ENCODE measurements at regions not wholly inside any gene's neighbourhood (a gene's known extent, or its start where the extent isn't known, plus 50 kb on each side); places are given as distances from the start of the nearest gene placed in this dataset.

- H3K9me3 ChIP-seq (ENCODE audit: control insufficient read depth, insufficient read depth, low read depth, low read length), result no peaks in the 10 kb centered on the region
- H3K4me3 ChIP-seq (ENCODE audit: low read depth in 2 of 2, low read length in 2 of 2), result no peak overlapping the region
- H3K36me3 ChIP-seq (ENCODE audit: control insufficient read depth, insufficient read depth, low read length), result no peaks in the 10 kb centered on the region
- no peak overlapping the region for H3K27ac ChIP-seq (ENCODE audit: low read length)
- H3K27me3 ChIP-seq (ENCODE audit: control insufficient read depth, insufficient read depth, low read length), result no peaks in the 10 kb centered on the region; the same call in 1 of the 2 replicates
- no TSS peak for BruUV-seq (replicated peaks)
- TF ChIP-seq TCF7L2 (IDR thresholded peaks at IDR 0.05; ENCODE audit: low read depth, low read length), result no peak
- no peak for TF ChIP-seq REST (IDR thresholded peaks at IDR 0.05; ENCODE audit: insufficient read depth in 1 of 2, low read depth in 2 of 2, low read length in 1 of 2)
- no peak for TF ChIP-seq CTCF (IDR thresholded peaks at IDR 0.05)
- no peak for TF ChIP-seq POLR2AphosphoS5 (IDR thresholded peaks at IDR 0.05; ENCODE audit: low read depth, low read length)
- TF ChIP-seq SIN3A (IDR thresholded peaks at IDR 0.05; ENCODE audit: borderline replicate concordance, insufficient read depth, low read depth, low read length), result no peak
- no peaks in the 10 kb centered on the region for H3K4me1 ChIP-seq (ENCODE audit: control insufficient read depth, insufficient read depth, low read length)
- POLR2A ChIA-PET, result no interaction called here
- intact Hi-C loops (cut with micrococcal nuclease; ENCODE audit: unreplicated experiment) (no loop called here), in situ Hi-C loops (cut with HindIII; ENCODE audit: low pct_unique_long_range_greater_than_20kb, low sequenced_read_pairs) (no loop called here)
- DNase-seq (ENCODE audit: low read depth, low spot score) (no peak), ATAC-seq (no peak)
- CTCF ChIA-PET, result interaction anchor here (0.7 kb wide), 1 partner anchor 17 kb away, joined by 3 read pairs; no protein-coding TSS in a partner anchor
Measured at GRCh38 chr2:65913813-65914212, 481.4 kb upstream of the SPRED2 start.

- POLR2A ChIA-PET, result no interaction called here
Measured at GRCh38 chr2:65901756-65902155, 469.4 kb upstream of the SPRED2 start.

More at GRCh38 chr2:65901756-65902155, 469.4 kb upstream of the SPRED2 start:
- in situ Hi-C loops (cut with HindIII; ENCODE audit: low pct_unique_long_range_greater_than_20kb, low sequenced_read_pairs) (no loop called here), intact Hi-C loops (cut with micrococcal nuclease; ENCODE audit: unreplicated experiment) (no loop called here)
- CTCF ChIA-PET, result no interaction called here
- Histone ChIP-seq H3K9me3 (ENCODE audit: control insufficient read depth, insufficient read depth, low read depth, low read length) (no peaks in the 10 kb centered on the region), H3K4me1 (ENCODE audit: control insufficient read depth, insufficient read depth, low read length) (no peaks in the 10 kb centered on the region), H3K27ac (ENCODE audit: low read length) (no peak overlapping the region), H3K36me3 (ENCODE audit: control insufficient read depth, insufficient read depth, low read length) (no peaks in the 10 kb centered on the region), H3K4me3 (ENCODE audit: low read depth in 2 of 2, low read length in 2 of 2) (no peak overlapping the region), H3K27me3 (ENCODE audit: control insufficient read depth, insufficient read depth, low read length) (no peaks in the 10 kb centered on the region; the same call in 1 of the 2 replicates)
- BruUV-seq (replicated peaks), result no TSS peak
- no peak for ATAC-seq
- DNase-seq (ENCODE audit: low read depth, low spot score), result no peak
- no peak for TF ChIP-seq CTCF (IDR thresholded peaks at IDR 0.05)
- no peak for TF ChIP-seq POLR2AphosphoS5 (IDR thresholded peaks at IDR 0.05; ENCODE audit: low read depth, low read length)
- no peak for TF ChIP-seq SIN3A (IDR thresholded peaks at IDR 0.05; ENCODE audit: borderline replicate concordance, insufficient read depth, low read depth, low read length)
- TF ChIP-seq REST (IDR thresholded peaks at IDR 0.05; ENCODE audit: insufficient read depth in 1 of 2, low read depth in 2 of 2, low read length in 1 of 2), result no peak

Measured in Panc1 (cell line).